HG02981 (cell line): ENCODE measurements at regions not wholly inside any gene's neighbourhood (a gene's known extent, or its start where the extent isn't known, plus 50 kb on each side); places are given as distances from the start of the nearest gene placed in this dataset.

Source experiments
- ATAC-seq: cut with Tn5 transposase; IDR thresholded peaks from one replicate; pipeline ENCODE4 v1.9.1; 2021; ENCODE audit warnings: mild to moderate bottlenecking, moderate library complexity; ENCODE audit not compliant: unreplicated experiment

DNA sequence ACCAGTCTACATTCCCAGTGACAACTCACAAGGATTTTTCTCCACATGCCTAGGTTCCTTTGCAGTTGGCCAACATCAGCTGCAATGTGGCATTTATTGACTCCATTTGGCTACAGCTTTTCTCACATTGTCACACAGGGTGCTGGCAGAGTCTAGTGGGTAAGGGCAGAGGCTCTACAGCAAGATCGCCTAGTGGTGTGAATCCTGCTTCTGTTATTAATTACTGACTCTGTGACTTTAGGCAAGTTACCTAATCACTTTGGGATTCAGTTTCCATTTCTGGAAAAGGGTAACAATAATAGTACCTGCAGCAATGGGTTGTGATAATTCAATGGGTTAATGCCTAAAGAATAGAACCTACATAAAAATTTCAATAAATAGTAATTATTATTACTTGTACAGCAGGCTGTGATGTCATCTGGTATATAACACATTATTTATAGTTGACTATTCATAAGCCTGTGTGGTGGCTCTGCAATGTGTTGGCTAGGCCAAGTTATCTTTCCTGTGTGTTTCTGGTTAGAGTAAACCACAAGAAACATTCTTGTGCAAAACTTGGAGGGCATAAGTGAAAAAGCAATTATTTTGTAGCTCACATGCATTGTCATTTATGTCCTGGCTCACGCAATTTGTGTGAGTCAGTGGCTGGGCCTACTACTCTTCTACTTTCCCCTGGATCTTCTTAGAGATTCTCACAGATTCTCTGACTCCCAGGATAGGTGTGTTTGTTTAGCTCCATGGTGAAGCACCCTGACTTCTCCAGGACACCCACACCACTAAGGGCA lies 59.5 kb downstream of the PTGS2 start:
- peak; percentile 27 for ATAC-seq

DNA sequence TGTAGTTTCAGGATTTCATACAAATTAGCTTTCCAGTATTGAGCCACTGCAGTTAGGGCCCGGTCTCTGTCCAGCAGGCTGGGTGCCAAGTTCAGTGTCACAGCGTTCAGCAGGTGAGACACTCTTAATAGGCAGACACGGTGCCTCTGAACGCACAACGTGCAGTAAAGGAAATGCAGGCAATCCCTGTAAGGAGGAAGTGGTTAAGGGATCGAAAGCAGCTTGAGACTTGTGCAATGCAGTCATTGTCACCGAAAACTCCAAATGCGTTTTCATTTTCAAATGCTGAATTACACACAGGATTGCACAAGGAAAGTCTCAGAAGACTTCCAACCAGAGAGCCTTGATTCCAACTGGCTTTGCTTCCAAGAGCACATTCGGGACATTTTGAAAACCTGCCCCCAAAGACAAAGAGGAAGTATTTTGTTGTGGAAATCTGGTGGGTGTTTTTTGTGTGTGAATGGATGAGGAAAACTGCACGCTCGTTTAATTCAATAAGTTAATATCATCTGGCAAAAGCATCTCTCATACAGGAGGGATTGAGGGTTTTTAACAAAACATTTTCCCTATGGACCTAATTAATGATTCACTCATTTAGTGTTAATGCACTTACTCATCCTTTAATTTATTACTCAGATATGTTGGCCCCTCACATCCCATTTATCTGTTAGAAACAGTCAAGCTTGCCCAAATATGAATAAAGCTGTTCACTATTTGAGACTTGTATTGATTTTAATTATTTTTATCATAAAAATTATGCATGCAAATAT lies 61.6 kb downstream of the PTGS2 start:
- ATAC-seq, result peak; percentile 100

DNA sequence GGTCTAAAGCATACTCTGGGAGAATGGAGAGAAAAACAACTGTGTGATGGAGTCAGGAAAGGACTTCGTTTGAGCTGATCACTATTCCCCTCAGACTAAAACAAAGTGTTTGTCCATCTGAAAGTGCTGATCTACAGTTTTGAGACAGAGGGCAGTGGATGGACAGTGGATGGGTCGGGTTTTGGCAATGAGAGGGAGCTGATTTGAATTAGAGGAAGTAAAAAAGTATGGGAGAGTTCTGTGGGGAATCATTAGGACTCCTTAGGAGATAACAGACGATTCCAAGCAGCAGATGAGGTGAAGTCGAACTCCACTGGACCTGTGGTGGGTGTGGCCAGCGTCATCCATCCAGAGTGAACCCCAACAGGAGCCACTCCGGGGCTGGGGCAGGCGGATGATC lies 62.3 kb downstream of the PTGS2 start:
- ATAC-seq, result peak; percentile 3

DNA sequence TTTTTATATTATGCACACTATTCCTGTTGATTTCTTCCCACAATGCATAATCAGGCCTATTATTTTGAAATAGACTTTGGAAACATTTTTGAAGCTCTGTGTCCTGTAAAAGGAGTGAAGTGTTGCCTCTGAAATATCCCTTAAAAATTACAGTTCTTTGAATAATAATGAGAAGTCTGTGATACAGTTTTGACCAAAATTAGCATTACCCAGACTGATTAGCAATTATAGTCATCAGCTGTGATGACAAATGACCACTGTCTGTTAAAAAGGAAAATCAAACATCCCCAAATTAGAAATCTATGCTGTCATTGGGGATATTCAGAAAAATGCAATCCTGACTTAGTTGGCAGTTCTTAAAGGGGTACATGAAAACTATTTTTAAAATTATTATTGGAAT lies 63.7 kb downstream of the PTGS2 start:
- ATAC-seq, result no peak

GRCh38 chr1:186615332-186615731 lies 64.9 kb downstream of the PTGS2 start:
- ATAC-seq, result no peak

GRCh38 chr1:186611156-186611555 lies 69.1 kb downstream of the PTGS2 start:
- no peak for ATAC-seq

DNA sequence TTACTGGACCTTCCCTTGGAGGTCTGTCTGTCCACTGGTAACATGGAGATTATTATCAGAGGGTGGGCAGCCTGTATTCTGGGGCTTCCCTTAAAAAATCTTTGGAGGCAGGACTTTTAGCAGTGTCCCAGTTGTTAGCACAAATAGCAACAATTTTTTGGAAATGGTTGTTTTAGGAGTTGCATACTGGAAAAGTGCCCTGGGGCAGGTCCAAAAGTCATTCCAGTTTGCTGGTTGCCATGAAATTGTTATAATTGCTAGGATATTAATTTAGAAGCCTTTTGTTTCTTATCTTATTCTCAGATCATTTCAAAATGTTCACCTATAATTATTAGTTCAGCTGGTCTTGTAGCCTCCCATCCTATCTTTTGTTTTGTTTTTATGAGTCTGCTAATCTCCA lies 71.0 kb downstream of the PTGS2 start:
- no peak for ATAC-seq

GRCh38 chr1:186605762-186606350 lies 74.4 kb downstream of the PTGS2 start:
- ATAC-seq, result peak; percentile 74

DNA sequence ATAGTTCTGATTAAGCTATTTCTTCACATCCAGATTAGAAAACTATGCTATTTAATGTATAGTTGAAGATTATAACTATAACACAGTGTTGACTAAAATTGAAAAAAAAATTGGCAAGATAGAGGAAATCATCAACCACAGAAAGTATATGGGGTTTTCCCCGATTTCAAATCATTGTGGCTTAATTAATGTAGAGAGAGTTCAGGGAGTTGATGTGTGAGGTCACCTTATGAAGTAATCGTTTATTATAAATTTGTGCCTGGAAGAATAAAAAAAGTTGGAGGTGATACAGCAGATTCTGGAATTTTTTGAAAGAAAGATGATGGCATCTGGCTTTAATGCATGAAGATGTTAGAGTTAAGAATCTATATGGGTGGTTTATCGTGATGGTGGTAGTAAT lies 84.3 kb downstream of the PTGS2 start:
- peak; percentile 67 for ATAC-seq

DNA sequence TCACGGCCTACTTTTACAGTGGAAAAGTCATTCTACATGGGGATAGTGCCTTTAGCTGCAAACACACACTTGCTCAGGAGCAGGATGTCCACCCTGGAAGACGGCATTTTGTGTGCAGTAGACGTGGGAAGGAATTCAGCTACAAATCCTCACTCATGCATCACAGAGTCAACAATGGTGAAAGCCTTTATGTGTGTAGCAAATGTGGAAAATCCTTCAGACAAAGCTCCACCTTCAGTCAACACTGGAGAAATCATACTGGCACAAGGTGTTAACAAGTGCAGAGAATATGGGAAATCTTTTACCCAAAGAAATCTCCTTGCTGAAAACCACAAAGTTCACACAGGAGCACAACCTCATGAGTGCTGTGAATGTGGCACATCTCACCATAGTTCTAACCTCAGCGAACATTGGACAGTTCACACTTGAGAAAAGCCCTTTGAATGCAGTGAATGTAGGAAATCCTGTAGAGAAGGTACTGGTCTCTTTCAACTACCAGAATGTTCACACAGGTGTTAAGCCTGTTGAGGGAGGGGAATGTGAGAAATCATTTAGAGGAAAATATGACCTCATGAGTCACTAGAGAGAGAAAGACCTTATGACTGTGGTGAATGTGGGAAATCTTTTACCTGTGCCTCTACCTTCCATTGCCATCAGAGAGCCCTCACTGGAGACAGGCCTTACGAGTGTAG lies 101.8 kb downstream of the PTGS2 start:
- ATAC-seq, result no peak

- ATAC-seq, result no peak
Measured at GRCh38 chr1:186577633-186578032, 102.6 kb downstream of the PTGS2 start.

- ATAC-seq, result no peak
Measured at GRCh38 chr1:186577216-186577615, 103.0 kb downstream of the PTGS2 start.

- no peak for ATAC-seq
Measured at GRCh38 chr1:186575348-186575747, 104.9 kb downstream of the PTGS2 start.

DNA sequence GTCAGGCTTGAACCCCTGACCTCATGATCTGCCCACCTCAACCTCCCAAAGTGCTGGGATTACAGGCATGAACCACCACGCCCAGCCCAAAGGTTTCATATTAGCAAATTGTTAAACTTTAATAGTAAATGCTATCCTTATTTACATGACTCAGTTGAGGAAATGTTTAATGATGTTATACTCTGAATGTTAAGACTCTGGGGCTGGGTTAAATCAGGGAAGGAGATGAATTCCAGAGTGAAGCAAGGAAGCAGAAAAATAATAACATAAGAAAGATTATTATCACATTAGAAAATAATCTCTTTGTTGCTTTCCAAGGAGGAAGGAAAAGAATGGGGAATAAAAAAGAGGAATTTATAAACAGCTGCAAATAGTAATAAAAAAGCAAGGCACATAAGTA lies 105.3 kb downstream of the PTGS2 start:
- ATAC-seq, result no peak

GRCh38 chr1:186572509-186572908 lies 107.7 kb downstream of the PTGS2 start:
- ATAC-seq, result no peak

DNA sequence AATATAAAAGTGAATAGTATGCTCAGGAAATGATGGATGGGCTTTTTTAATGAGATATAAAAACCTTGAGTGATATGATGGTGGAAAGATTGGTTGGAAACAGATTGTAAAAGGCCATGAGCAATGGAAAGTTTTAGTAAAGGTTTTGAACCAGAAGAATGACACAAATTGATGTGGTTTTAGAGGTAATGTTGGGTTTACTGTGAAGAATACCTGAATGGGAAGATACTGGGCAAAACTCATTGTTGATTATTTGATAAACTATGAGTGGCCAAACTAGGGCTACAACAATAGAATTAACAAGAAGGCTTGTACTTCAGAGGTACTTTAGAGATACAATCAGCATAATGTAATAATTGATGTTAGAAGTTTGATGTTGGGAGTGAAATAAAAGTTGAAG lies 108.5 kb downstream of the PTGS2 start:
- ATAC-seq, result no peak

DNA sequence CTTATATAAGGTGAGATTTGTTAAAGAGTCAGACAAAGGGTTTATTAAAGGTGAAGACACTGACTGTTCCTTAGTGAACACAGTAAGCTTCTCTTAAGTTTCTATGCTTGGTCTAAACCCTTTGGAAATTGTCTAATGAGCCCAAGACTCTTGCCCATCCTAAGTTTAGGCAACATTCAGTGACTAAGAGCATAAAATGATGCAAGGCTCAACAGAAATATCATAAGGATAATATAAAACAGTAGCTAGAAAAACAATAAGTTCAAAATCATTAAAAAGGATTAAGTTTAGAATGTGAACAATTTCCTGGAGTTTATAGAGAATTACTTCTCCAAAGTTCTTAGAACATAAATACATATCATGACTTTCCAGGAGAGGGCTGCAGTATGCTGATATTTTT lies 108.9 kb upstream of the PDC start:
- ATAC-seq, result no peak

DNA sequence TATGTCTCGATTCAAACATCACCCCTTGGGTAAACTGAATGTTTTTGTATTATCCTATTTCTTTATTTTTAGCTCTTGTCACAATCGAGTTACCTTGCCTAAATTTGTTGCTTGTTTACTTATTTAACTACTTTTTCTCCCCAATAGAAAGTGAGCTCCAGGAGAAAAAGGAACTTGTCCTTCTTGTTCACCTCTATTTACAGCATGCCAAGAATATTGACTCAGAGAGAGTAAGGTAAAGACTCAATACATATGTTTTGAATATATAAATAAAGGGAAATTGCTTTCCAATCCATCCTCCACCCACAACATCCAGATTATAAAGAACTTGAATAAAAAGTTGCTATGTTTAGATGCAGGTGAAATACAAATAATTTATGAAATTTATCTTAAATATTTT lies 107.3 kb upstream of the PDC start:
- ATAC-seq, result no peak

GRCh38 chr1:186566140-186566855 lies 105.4 kb upstream of the PDC start:
- ATAC-seq, result peak; percentile 52

DNA sequence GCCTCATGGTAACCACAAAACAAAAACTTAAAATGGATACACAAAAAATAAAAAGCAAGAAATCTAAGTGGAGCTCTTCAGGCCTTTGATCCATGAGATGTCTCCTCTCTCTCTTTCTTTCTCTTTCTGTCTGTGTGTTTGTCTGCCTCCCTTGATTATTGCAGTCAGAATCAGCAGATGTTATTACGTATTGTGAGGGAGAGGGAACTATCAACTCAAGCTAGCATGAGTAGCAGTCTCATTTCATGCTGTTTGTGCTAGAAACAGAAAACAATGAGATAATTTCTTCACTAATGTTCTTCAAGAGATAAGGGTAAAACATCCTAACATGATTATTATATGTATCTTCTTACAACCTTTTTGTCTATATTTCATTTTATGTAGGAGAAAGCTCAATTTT lies 103.7 kb upstream of the PDC start:
- ATAC-seq, result no peak

GRCh38 chr1:186559601-186560116 lies 98.7 kb upstream of the PDC start:
- ATAC-seq, result no peak
